ENCODE measurements at regions not wholly inside any gene's neighbourhood (a gene's known extent, or its start where the extent isn't known, plus 50 kb on each side); places are given as distances from the start of the nearest gene placed in this dataset.

GRCh38 chr5:84536797-84537196 lies 152.1 kb upstream of the EDIL3 start:
- TF ChIP-seq HES4 (CRISPR knock-in tag; IDR thresholded peaks at IDR 0.05; ENCODE audit: borderline replicate concordance): no peak
- no peak for TF ChIP-seq TAF1 (CRISPR knock-in tag; IDR thresholded peaks at IDR 0.05)
- no peak for TF ChIP-seq ARID2 (CRISPR knock-in tag; IDR thresholded peaks at IDR 0.05; ENCODE audit: borderline replicate concordance)
- no peak for TF ChIP-seq RXRA (CRISPR knock-in tag; IDR thresholded peaks at IDR 0.05)
- TF ChIP-seq PPARG (CRISPR knock-in tag; conservative IDR thresholded peaks at IDR 0.05): no peak
- TF ChIP-seq MAFG (CRISPR knock-in tag; IDR thresholded peaks at IDR 0.05): no peak
- TF ChIP-seq SMARCC2 (IDR thresholded peaks at IDR 0.05): no peak
- no peak for TF ChIP-seq CTCF (CRISPR knock-in tag; IDR thresholded peaks at IDR 0.05)
- TF ChIP-seq NR2F2 (IDR thresholded peaks at IDR 0.05; ENCODE audit: borderline replicate concordance, low read depth): no peak
- no peak for TF ChIP-seq POLR2AphosphoS5 (IDR thresholded peaks at IDR 0.05; ENCODE audit: low read depth, low read length)
- TF ChIP-seq TGIF2 (CRISPR knock-in tag; IDR thresholded peaks at IDR 0.05): no peak
- TF ChIP-seq EZH2 (conservative IDR thresholded peaks at IDR 0.05; ENCODE audit: low read depth, low read length): no peak
- TF ChIP-seq BCL3 (CRISPR knock-in tag; IDR thresholded peaks at IDR 0.05): no peak
- no peak for TF ChIP-seq GABPB1 (CRISPR knock-in tag; IDR thresholded peaks at IDR 0.05)

All from HepG2 (cell line).